Omental fat pad (tissue), 3 donors: ENCODE measurements at regions not wholly inside any gene's neighbourhood (a gene's known extent, or its start where the extent isn't known, plus 50 kb on each side); places are given as distances from the start of the nearest gene placed in this dataset.

ENCODE experiments used
- ATAC-seq: fragments of 150-250 bp; one replicate; pipeline ENCODE4 v1.9.1; 2016; ENCODE audit warnings: mild to moderate bottlenecking, moderate library complexity; ENCODE audit not compliant: low FRiP score
- DNase-seq: peaks from one replicate; pipeline ENCODE4 v3.0.0-alpha.2; 2019; ENCODE audit warnings: low spot score
- CTCF ChIP-seq, 3 donors: fragments of 450-650 bp; IDR thresholded peaks; one replicate each; pipeline ENCODE4 v1.5.1; 2016 to 2017; ENCODE audit warnings: antibody characterized with exemption in 3 of 3, mild to moderate bottlenecking in 3 of 3, moderate library complexity in 2 of 3

DNA sequence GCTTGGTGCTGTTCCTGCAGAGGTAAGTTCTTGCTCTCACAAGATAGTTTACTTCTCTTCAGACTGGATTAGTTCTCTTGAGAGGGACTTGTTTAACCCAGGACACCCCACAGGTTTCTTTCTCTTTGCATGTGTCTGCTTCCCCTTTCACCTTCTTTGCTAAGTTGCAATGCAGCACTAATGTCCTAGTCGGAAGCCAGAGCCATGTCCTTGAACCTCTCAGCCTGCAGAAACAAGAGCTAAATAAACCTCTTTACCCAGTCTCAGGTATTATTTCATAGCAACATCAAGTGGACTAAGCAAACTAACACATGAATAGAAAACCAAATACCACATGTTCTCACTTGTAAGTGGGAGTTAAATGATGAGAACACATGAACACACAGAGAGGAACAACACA, 915.2 kb downstream of the NSUN3 start:
- no peak for TF ChIP-seq CTCF (IDR thresholded peaks at IDR 0.05)
- no peak for ATAC-seq

DNA sequence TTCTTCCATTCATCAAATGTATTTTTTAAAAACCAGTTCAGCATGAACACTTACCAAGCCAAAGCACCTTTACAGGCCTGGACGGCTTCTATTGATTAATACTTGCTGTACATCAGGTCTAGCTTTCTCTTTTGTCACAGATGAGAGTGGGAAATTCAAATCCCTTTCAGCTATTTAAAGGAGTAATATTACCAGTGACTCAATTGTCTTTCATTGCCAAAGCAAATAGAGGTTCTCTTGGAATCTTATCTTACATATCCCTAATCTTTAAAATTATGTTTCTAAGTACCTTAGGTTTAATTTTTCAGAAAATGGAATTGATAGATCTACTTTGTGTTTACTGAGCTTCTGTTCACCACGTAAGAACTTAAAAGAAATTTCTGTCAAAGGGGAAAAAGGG, 922.9 kb downstream of the NSUN3 start:
- DNase-seq = no peak
- no peak for TF ChIP-seq CTCF (IDR thresholded peaks at IDR 0.05)
- ATAC-seq = no peak

More for the DNA sequence above, 915.2 kb downstream of the NSUN3 start:
- no peak for DNase-seq

GRCh38 chr3:94990952-94991705, 928.3 kb downstream of the NSUN3 start:
- no peak for TF ChIP-seq CTCF (IDR thresholded peaks at IDR 0.05)
- no peak for DNase-seq
- no peak for ATAC-seq

- no peak for DNase-seq
- no peak for TF ChIP-seq CTCF (IDR thresholded peaks at IDR 0.05)
- ATAC-seq = no peak
These were observed 933.9 kb downstream of the NSUN3 start for GRCh38 chr3:94996743-94997142.

DNA sequence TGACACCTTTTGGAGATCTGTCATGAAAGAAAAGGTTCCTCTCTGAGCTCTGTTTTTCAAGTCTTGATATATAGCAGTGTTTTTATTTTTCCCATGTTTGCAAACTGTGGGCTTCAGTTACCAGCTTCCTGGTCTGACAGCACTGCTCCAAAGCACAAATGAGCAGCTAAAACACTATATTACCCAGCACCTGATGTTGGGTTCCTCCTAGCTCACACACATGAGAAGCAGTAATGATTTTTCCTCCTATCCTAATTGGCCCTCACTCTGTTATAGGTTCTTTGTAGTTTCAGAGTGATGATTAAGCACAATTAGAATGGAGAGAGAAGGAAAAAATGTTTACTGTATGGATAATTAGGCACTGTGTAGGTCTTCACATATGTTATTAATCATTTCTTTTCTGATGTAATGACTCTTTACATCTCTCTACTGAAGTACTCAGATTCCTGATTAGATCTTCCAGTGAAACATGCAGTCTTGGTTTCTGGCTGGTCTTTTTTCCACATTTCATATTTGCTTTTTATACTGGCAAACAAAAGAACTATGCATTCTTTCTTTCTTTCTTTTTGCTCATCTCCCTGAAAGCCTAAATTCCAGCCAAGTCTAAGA, 939.7 kb downstream of the NSUN3 start:
- DNase-seq (no peak), ATAC-seq (no peak)
- TF ChIP-seq CTCF (IDR thresholded peaks at IDR 0.05) = no peak

GRCh38 chr3:95028688-95029087, 965.8 kb downstream of the NSUN3 start:
- no peak for TF ChIP-seq CTCF (IDR thresholded peaks at IDR 0.05)
- no peak for DNase-seq
- ATAC-seq = no peak

- ATAC-seq = no peak
- DNase-seq = no peak
- TF ChIP-seq CTCF (IDR thresholded peaks at IDR 0.05) = no peak
These were observed 966.8 kb downstream of the NSUN3 start for GRCh38 chr3:95029644-95030043.
